ENCODE measurements at regions not wholly inside any gene's neighbourhood (a gene's known extent, or its start where the extent isn't known, plus 50 kb on each side); places are given as distances from the start of the nearest gene placed in this dataset.

DNA sequence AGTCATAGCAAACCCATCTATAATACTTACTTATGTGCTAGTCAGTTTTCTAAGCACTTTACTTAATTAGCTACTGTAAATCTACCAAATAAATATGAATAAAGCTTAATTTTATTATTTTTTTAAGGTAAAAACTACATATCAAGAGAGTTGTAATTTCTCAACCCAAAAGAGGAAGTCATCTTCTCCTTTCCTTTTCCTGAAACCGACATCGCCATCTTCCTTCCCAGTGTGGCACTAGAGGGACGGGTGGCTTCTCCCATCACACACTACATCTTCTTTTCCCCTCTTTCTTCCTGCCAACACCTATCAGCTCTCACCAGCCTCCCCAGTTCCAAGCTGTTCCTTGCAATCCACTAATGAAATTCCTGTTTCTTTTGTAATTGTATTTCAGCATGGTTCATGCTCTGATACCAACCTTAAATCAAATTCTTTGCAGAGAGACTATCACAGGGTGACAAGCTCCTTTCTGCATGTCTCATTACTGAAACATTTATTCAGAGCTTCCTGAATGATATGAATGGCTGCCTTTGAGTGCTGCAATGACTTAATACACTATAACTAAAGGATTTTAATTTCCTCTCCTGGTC, 251.6 kb upstream of the FAM78B start:
- no peak for TF ChIP-seq POLR2A (IDR thresholded peaks at IDR 0.05)
- TF ChIP-seq, protein P1, sequence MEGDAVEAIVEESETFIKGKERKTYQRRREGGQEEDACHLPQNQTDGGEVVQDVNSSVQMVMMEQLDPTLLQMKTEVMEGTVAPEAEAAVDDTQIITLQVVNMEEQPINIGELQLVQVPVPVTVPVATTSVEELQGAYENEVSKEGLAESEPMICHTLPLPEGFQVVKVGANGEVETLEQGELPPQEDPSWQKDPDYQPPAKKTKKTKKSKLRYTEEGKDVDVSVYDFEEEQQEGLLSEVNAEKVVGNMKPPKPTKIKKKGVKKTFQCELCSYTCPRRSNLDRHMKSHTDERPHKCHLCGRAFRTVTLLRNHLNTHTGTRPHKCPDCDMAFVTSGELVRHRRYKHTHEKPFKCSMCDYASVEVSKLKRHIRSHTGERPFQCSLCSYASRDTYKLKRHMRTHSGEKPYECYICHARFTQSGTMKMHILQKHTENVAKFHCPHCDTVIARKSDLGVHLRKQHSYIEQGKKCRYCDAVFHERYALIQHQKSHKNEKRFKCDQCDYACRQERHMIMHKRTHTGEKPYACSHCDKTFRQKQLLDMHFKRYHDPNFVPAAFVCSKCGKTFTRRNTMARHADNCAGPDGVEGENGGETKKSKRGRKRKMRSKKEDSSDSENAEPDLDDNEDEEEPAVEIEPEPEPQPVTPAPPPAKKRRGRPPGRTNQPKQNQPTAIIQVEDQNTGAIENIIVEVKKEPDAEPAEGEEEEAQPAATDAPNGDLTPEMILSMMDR (IDR thresholded peaks at IDR 0.05), result no peak
